Panc1 (cell line): ENCODE measurements at regions not wholly inside any gene's neighbourhood (a gene's known extent, or its start where the extent isn't known, plus 50 kb on each side); places are given as distances from the start of the nearest gene placed in this dataset.

Experiments used
- ATAC-seq: fragments of 200-7000 bp; cut with Tn5 transposase; 2 replicates; pipeline ENCODE4 v1.9.1; 2020; ENCODE audit warnings: mild to moderate bottlenecking, moderate library complexity
- BruUV-seq: library from RNA; stranded (reverse); fragments of 400-500 nt; replicated peaks from 2 replicates; lab custom pipeline; 2021; lab: Mats Ljungman, UMichigan
- CTCF ChIA-PET: fragments of 300-600 bp; sonication (Branson Sonifier 250); formaldehyde crosslinking; loops from one replicate; lab custom pipeline; 2022; ENCODE audit warnings: antibody characterized with exemption; lab: Charles Lee
- POLR2A ChIA-PET: fragments of 300-600 bp; sonication (Branson Sonifier 250); formaldehyde crosslinking; loops from one replicate; lab custom pipeline; 2022; ENCODE audit warnings: antibody characterized with exemption; lab: Charles Lee
- DNase-seq: peaks from one replicate; pipeline ENCODE4 v3.0.0-alpha.2; 2010; ENCODE audit warnings: low read depth, low spot score
- H3K27ac ChIP-seq: 2 replicates; pipeline ENCODE4 v1.5.1; 2011; ENCODE audit warnings: mild to moderate bottlenecking, low read length, inconsistent platforms
- H3K27me3 ChIP-seq: fragments of 200-500 bp; sonication (Bioruptor generic); 2 replicates; pipeline ENCODE4 v1.6.0; 2014; ENCODE audit warnings: low read length, inconsistent platforms; ENCODE audit not compliant: control insufficient read depth, insufficient read depth
- H3K36me3 ChIP-seq: fragments of 200-500 bp; sonication (Bioruptor generic); 2 replicates; pipeline ENCODE4 v1.5.1; 2014; ENCODE audit warnings: inconsistent platforms, mild to moderate bottlenecking, low read length, moderate library complexity; ENCODE audit not compliant: control insufficient read depth, insufficient read depth
- H3K4me1 ChIP-seq: 2 replicates; pipeline ENCODE4 v1.5.1; 2011; ENCODE audit warnings: inconsistent platforms, mild to moderate bottlenecking, low read length, moderate library complexity; ENCODE audit not compliant: control insufficient read depth, insufficient read depth
- H3K4me3 ChIP-seq, 2 experiments: 2 replicates each; pipeline ENCODE4 v1.5.1; 2011 to 2012; ENCODE audit warnings: low read depth in 2 of 2, low read length in 2 of 2, mild to moderate bottlenecking in 2 of 2, inconsistent platforms in 1 of 2, moderate library complexity in 1 of 2
- H3K9me3 ChIP-seq: fragments of 200-500 bp; sonication (Bioruptor generic); 2 replicates; pipeline ENCODE4 v1.5.1; 2014; ENCODE audit warnings: low read depth, mild to moderate bottlenecking, inconsistent platforms, low read length, moderate library complexity; ENCODE audit not compliant: control insufficient read depth, insufficient read depth
- CTCF ChIP-seq: fragments of 450-650 bp; IDR thresholded peaks from 2 replicates; pipeline ENCODE4 v1.5.1; 2017; ENCODE audit warnings: mild to moderate bottlenecking
- POLR2AphosphoS5 ChIP-seq: IDR thresholded peaks from 2 replicates; pipeline ENCODE4 v1.6.1; 2012; ENCODE audit warnings: mild to moderate bottlenecking, low read depth, low read length, moderate library complexity
- REST ChIP-seq, 2 experiments: IDR thresholded peaks; 2 replicates each; pipeline ENCODE4 v1.6.1; 2011 to 2012; ENCODE audit warnings: low read depth in 2 of 2, control low read depth in 1 of 2, low read length in 1 of 2, mild to moderate bottlenecking in 1 of 2, moderate library complexity in 1 of 2; ENCODE audit not compliant: insufficient read depth in 1 of 2
- SIN3A ChIP-seq: IDR thresholded peaks from 2 replicates; pipeline ENCODE4 v1.6.1; 2012; ENCODE audit warnings: low read depth, mild to moderate bottlenecking, low read length, moderate library complexity, borderline replicate concordance; ENCODE audit not compliant: insufficient read depth
- TCF7L2 ChIP-seq: IDR thresholded peaks from 2 replicates; pipeline ENCODE4 v1.6.1; 2011; ENCODE audit warnings: mild to moderate bottlenecking, low read depth, low read length, inconsistent platforms
- in situ Hi-C: cut with HindIII; loops from 2 replicates; pipeline ENCODE4 v1.10.0; 2016; ENCODE audit warnings: low sequenced_read_pairs, low pct_unique_long_range_greater_than_20kb
- intact Hi-C: fragments of 100-400 bp; cut with micrococcal nuclease; formaldehyde crosslinking; loops from one replicate; pipeline ENCODE4 v1.10.0; 2022; ENCODE audit not compliant: unreplicated experiment

GRCh38 chr6:33904050-33904746 lies 100.4 kb upstream of the MLN start:
- CTCF ChIA-PET: no interaction called here

GRCh38 chr6:33903579-33903978 lies 99.8 kb upstream of the MLN start:
- H3K4me3 ChIP-seq: no peak overlapping the region
- H3K9me3 ChIP-seq: no peaks in the 10 kb centered on the region
- intact Hi-C loops (no loop called here), in situ Hi-C loops (no loop called here)
- POLR2A ChIA-PET: no interaction called here
- no TSS peak for BruUV-seq
- TF ChIP-seq SIN3A (no peak), TCF7L2 (no peak), REST (IDR thresholded peaks at IDR 0.05; ENCODE audit: insufficient read depth in 1 of 2, low read depth in 2 of 2, low read length in 1 of 2) (no peak), POLR2AphosphoS5 (no peak), CTCF (no peak)
- H3K27ac ChIP-seq: no peak overlapping the region
- ATAC-seq: no peak
- H3K27me3 ChIP-seq: no peaks in the 10 kb centered on the region; the same call in 1 of the 2 replicates
- H3K4me1 ChIP-seq: no peaks in the 10 kb centered on the region
- DNase-seq: no peak
- CTCF ChIA-PET: no interaction called here
- H3K36me3 ChIP-seq: no peaks in the 10 kb centered on the region

More at GRCh38 chr6:33904050-33904746, 100.4 kb upstream of the MLN start:
- DNase-seq (no peak), ATAC-seq (no peak)
- intact Hi-C loops: no loop called here
- in situ Hi-C loops: no loop called here
- Histone ChIP-seq H3K9me3 (no peaks in the 10 kb centered on the region), H3K4me1 (no peaks in the 10 kb centered on the region), H3K27me3 (no peaks in the 10 kb centered on the region; the same call in 1 of the 2 replicates), H3K4me3 (no peak overlapping the region), H3K27ac (no peak overlapping the region), H3K36me3 (no peaks in the 10 kb centered on the region)
- no TSS peak for BruUV-seq
- POLR2A ChIA-PET: no interaction called here
- TF ChIP-seq SIN3A (no peak), TCF7L2 (no peak), CTCF (no peak), POLR2AphosphoS5 (no peak), REST (IDR thresholded peaks at IDR 0.05; ENCODE audit: insufficient read depth in 1 of 2, low read depth in 2 of 2, low read length in 1 of 2) (no peak)
